ENCODE measurements at regions not wholly inside any gene's neighbourhood (a gene's known extent, or its start where the extent isn't known, plus 50 kb on each side); places are given as distances from the start of the nearest gene placed in this dataset.

- no peak for DNase-seq
Observed at GRCh38 chr3:159560214-159560979, 428.2 kb upstream of the IL12A start.

DNA sequence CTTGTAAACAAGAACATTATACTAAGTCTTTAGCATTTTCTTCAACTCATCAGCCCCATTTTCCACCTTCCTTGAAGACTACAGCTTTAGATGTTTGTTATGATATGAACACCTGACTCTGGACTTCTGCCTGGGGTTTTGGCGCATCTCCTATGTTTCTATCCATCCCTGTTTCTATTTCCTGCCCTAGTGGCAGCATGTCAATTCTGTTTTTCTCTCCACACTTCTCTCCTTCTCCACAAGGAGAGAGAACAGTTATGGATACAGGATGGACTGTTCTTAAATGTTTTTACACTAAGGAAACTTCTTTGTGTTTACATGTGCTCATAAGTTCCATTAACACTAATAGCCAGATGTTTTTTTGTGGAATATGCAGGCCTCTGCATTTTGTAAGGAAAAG is 423.3 kb upstream of the IL12A start:
- no peak for DNase-seq

- no peak for DNase-seq
Observed at GRCh38 chr3:159583662-159584061, 405.0 kb upstream of the IL12A start.

GRCh38 chr3:159584421-159584820 is 404.2 kb upstream of the IL12A start:
- no peak for DNase-seq

GRCh38 chr3:159586571-159587202 is 401.9 kb upstream of the IL12A start:
- peak; percentile 8 for DNase-seq

DNA sequence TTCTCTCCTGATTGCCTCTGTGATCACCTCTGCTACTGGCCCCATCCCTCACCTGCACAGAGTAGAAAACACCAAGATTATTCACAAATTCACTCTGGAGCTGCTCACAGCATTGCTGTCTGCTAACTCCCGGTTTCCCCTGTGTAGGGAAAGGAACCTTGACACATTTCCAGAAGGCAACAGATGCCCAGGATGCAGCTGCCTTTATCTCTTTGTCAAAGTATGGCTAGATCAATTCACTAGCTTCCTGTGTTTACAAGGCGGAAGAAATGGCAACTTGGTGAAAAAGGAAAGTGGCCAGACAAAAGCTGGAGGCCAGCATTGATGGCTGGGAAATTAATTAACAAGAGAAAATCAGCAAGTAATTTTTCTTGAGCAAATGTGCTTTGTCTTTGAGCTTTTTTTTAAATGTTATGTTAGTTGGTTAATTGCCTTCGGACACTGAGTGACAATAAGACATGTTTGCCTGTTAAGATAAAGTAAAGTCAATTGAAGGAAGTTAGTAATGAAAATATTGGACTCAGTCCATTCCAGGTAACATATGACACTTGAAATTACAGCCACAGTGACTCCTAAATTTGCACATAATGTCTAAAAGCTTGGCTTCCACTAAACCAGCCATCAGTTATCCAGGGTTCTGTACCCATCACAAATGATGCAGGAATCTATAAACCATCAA is 394.6 kb upstream of the IL12A start:
- no peak for DNase-seq

DNA sequence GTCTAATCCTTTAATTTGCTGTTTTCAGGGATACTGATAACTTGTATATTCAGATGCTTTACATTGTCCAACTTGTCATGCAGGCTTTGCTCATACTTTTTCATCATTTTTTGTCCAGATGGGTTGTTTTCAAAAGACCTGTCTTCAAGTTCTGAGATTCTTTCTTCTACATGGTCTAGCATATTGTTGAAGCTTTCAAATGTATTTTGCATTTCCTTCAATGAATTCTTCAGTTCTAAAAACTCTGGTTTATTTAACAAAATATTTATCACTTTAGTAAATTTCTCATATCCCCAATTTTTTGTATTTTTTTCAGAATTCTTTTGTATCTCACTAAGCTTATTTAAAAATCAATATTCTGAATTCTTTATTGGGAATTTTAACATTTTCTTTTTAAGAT is 388.3 kb upstream of the IL12A start:
- DNase-seq = no peak

DNA sequence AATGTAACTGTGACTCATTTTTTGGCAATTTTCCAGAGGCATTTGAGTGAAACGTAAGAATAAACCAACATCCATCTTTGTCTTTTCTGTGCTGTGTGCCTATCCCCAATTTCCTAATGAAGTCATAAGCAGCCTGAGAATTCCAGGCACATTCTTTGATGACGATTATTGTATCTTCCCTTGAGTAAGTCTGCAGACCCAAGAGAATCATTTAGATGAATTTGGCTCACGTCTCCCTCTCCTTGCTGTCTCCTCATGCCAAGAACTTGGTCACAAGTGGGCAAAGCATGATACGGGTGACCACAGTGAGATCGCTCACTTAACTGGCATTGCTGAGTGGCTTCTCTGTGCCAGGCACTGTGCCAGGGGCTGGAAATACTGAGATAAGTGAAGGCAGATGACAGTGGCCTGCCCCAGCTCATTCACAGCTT is 384.5 kb upstream of the IL12A start:
- DNase-seq = no peak

GRCh38 chr3:159605101-159605500 is 383.5 kb upstream of the IL12A start:
- no peak for DNase-seq

GRCh38 chr3:159605776-159606175 is 382.9 kb upstream of the IL12A start:
- DNase-seq = no peak

DNA sequence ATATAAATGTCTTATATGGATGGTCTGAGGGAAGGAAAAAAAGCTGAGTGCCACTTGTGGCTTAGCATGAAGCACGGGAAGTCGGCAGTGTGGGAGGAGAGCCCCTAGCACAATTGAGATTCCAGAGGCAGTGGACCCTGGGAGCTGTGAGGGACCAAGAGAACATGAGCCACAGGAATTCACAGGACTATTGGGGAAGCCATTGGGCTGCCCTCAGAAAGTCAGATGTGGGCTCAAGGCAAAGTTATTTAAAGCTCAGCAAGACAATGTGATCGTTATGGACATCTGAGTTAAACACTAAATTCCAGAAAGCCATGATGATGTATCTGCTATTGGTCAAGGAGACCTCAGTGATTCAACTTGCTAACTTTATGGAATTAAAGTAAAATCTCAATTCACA is 380.8 kb upstream of the IL12A start:
- no peak for DNase-seq

DNA sequence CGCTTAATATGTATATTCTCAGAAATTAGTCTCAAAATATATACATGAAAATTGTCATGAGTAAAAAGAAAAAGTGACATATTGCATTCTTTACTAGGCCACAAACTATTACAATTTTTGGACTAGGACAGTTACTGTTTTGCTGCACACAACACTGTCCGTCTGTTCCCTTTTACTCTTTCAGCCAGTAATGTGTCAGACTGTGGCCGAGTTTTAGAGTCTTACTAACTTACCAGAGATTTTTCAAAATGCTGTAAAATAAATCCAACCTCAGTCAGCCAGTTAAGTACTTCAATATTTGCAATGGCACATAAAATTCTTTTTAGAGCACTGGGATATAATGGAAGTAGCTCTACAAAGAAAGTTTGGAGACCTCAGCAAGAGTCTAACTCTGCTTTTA is 380.3 kb upstream of the IL12A start:
- DNase-seq = no peak

DNA sequence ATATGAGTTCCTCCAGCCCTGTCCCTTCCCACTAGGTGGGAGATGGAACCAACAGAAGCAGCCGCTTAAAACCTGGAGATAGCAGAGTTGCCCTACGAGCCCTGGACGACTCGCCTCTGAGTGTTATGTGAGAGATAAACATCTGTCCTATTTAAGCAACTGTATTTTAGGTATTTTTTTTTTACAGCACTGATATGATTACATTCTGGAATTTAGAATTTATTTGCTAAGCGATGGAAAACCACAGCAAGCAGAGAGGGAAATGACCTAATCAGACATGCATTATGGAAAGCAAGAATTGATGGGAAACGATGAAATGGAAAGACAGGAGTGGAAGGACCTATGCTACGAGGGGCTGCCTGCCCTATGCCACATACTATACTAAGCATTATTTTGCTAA is 379.0 kb upstream of the IL12A start:
- DNase-seq = no peak

DNA sequence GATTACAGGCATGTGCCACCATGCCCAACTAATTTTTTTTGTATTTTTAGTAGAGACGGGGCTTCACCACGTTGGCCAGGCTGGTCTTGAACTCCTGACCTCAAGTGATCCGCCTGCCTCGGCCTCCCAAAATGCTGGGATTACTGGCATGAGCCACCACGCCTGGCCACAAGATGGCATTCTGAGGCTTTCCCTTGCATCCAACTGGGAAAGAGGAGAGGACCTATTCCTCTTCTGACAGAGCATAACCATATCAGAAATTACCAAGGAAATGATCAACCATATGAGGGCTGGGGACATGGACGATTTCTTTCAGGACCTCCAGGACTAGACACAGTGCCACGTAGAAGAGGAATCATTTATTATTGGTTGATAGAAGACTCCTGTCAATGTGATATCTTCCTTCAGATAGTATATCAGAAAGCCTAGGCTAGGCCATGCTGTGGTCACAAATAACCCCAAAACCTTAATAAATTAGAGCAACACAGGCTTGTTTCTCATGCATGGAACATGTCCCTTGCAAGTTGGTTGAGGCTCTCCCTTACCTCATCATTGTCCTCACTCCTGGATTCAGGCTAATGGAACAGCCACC is 372.3 kb upstream of the IL12A start:
- no peak for DNase-seq

DNA sequence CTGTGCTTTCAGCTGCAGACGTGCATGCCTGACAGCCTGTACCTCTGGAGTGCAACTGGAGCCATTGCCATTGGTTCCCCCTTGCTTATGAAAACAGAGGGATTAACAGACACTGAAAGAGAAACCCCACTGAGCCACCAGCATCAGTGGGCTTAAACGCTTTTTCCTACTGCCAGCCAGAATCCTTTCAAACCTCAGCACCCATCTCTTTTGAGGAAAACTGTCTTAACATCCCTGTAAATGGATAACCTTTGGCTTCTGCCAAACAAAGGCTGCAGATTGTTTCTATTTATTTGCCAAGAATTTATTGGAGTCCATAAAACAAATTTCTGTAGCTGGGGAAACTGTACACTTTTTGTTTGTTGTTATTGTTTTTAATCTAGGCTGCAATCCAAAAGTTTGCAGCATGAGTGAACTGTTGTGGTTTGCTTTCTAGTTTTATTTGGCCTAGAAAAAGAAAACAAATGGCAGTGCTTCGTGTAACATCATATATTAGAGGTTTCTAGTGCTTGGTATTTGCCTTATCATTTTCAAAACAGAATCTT is 369.2 kb upstream of the IL12A start:
- no peak for DNase-seq

GRCh38 chr3:159620281-159620680 is 368.4 kb upstream of the IL12A start:
- DNase-seq = no peak

- no peak for DNase-seq
Observed at GRCh38 chr3:159620873-159621272, 367.8 kb upstream of the IL12A start.

DNA sequence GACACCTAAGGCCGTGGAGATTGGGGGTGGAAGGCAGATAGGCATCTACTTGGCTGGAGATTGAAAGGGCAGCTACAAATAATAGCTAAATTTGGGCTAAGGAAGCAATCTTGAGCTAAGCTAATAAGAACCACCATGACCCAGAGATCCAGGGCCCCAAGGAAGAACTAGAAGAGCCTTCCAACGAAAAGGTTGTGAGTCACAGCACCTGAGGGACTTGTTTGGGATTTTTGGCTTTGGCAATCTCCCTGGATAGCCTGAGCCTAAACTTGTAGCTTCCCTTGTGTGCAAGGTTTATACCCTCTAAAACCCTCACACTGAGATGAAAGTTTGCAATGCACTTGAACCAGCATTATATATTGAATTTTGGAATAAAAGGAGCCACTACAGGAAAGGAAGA is 364.0 kb upstream of the IL12A start:
- DNase-seq = no peak

GRCh38 chr3:159625594-159625993 is 363.0 kb upstream of the IL12A start:
- no peak for DNase-seq

GRCh38 chr3:159626598-159626997 is 362.0 kb upstream of the IL12A start:
- DNase-seq = no peak

DNA sequence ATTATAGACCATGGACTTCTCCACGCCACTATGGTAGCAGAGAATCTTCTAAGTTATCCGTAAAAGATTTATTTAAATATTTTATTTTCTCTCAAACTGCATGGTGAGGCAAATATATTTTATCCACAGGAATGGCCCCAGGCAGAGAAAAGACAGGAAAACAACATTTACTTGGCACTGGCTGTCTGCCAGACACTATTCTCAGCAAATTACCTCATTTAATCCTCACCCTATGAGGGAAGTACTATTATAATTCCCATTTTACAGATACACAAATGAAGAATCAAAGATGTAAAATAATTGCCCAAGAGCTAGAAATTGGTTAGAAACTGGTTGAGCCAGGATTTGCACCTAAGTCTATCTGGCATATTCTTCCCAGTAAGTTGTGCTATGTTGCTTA is 361.4 kb upstream of the IL12A start:
- no peak for DNase-seq

DNA sequence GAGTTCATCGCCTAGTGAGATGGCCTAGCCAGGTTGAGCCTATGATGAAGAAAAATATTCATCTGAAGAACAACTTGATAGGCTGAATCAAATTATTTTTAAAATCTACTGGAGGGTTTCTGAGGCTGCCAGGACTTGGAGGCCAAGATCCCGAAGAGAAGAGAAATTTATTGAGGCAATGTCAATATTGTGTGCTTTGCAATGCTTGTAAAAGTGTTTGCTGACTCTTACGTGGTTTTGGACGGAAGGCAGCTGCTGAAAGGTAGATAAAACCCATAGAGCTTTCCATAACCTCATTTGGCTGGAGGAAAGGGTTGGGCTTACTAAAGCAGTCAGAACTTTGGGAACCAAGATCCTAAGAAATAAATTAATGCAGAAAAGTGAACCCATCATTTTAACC is 361.0 kb upstream of the IL12A start:
- no peak for DNase-seq

- no peak for DNase-seq
Observed at GRCh38 chr3:159629329-159630084, 359.1 kb upstream of the IL12A start.
